ENCODE measurements at regions not wholly inside any gene's neighbourhood (a gene's known extent, or its start where the extent isn't known, plus 50 kb on each side); places are given as distances from the start of the nearest gene placed in this dataset.
"Not testable (repeated sequence)": the region's sequence is repeated elsewhere in the genome, so short reads cannot be mapped to it uniquely, and the experiment has no call there.

GRCh38 chr14:27327095-27327494 lies 729.3 kb upstream of the NOVA1 start:
- ATAC-seq: no peak
- peaks cover 0 to 48% (median 8%) of the 10 kb centered on the region in 11 donors for H3K9me3 ChIP-seq
- H3K27ac ChIP-seq: no peak overlapping the region
- no peaks in the 10 kb centered on the region for H3K27me3 ChIP-seq
- WGBS, 2 donors: 51 to 64% methylated on average over 3 of the region's 3 CpGs
- TF ChIP-seq, protein P1, sequence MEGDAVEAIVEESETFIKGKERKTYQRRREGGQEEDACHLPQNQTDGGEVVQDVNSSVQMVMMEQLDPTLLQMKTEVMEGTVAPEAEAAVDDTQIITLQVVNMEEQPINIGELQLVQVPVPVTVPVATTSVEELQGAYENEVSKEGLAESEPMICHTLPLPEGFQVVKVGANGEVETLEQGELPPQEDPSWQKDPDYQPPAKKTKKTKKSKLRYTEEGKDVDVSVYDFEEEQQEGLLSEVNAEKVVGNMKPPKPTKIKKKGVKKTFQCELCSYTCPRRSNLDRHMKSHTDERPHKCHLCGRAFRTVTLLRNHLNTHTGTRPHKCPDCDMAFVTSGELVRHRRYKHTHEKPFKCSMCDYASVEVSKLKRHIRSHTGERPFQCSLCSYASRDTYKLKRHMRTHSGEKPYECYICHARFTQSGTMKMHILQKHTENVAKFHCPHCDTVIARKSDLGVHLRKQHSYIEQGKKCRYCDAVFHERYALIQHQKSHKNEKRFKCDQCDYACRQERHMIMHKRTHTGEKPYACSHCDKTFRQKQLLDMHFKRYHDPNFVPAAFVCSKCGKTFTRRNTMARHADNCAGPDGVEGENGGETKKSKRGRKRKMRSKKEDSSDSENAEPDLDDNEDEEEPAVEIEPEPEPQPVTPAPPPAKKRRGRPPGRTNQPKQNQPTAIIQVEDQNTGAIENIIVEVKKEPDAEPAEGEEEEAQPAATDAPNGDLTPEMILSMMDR (IDR thresholded peaks at IDR 0.05): no peak
- no peak for DNase-seq
- no peaks in the 10 kb centered on the region for H3K36me3 ChIP-seq
- intact Hi-C loops (cut with DNase I): no loop called here
- no peak overlapping the region for H3K4me3 ChIP-seq
- H3K4me1 ChIP-seq: no peaks in the 10 kb centered on the region

DNA sequence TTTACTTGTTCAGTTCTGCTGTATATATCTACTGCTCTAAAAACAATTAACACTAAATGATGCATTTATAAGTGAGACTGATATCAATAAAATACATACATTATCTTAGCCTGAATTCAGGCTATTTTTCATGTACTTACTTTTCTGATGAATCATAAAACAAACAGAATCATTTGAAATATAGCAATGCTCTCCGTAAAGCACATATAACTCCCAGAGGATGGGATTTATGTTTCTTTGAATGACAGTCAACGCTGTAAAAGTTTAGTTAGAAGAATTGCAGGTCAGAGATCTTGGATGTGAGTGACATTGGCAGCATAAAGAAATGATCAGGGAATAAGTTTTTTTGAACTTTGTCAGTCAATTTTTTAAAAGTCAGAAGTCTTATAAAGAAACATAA lies 740.2 kb upstream of the NOVA1 start:
- Histone ChIP-seq H3K4me1 (no peaks in the 10 kb centered on the region), H3K27me3 (no peaks in the 10 kb centered on the region), H3K4me3 (no peak overlapping the region), H3K27ac (no peak overlapping the region), H3K36me3 (no peaks in the 10 kb centered on the region), H3K9me3 (peaks cover 0 to 9% (median 0%) of the 10 kb centered on the region in 11 donors)
- no peak for ATAC-seq
- intact Hi-C loops (cut with DNase I): no loop called here
- DNase-seq: no peak
- WGBS, 2 donors: 65 to 73% methylated on average over 2 of the region's 2 CpGs
- TF ChIP-seq, protein P1 (IDR thresholded peaks at IDR 0.05): no peak

DNA sequence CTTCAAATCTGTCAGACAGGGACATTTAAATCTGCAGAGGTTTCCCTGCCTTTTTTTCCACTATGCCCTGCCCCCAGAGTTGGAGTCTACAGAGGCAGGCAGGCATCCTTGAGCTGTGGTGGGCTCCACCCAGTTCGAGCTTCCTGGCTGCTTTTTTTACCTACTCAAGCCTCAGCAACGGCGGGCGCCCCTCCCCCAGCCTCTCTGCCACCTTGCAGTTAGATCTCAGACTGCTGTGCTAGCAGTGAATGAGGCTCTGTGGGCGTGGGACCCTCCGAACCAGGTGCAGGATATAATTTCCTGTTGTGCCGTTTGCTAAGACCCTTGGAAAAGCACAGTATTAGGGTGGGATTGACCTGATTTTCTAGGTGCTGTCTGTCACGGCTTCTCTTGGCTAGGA lies 765.2 kb upstream of the NOVA1 start:
- H3K36me3 ChIP-seq; H3K4me3 ChIP-seq; H3K4me1 ChIP-seq; ATAC-seq; DNase-seq; H3K27me3 ChIP-seq; H3K27ac ChIP-seq; intact Hi-C loops (cut with DNase I); H3K9me3 ChIP-seq: not testable (repeated sequence)
- 73 to 75% methylated on average over 8 of the region's 8 CpGs for WGBS, 2 donors

- TF ChIP-seq, protein P1 (IDR thresholded peaks at IDR 0.05): no peak
- 87 to 92% methylated on average over 5 of the region's 5 CpGs for WGBS, 2 donors
- ATAC-seq: no peak
- no peak for DNase-seq
- no peak overlapping the region for H3K27ac ChIP-seq
- H3K4me1 ChIP-seq: no peaks in the 10 kb centered on the region
- intact Hi-C loops (cut with DNase I): no loop called here
- H3K4me3 ChIP-seq: no peak overlapping the region
- H3K27me3 ChIP-seq: no peaks in the 10 kb centered on the region
- no peaks in the 10 kb centered on the region for H3K36me3 ChIP-seq
- peaks cover 0 to 14% (median 0%) of the 10 kb centered on the region in 11 donors for H3K9me3 ChIP-seq
These were observed 768.8 kb upstream of the NOVA1 start for GRCh38 chr14:27366596-27366995.

- Histone ChIP-seq H3K27me3 (no peaks in the 10 kb centered on the region), H3K36me3 (no peaks in the 10 kb centered on the region), H3K27ac (no peak overlapping the region), H3K4me1 (no peaks in the 10 kb centered on the region), H3K9me3 (peaks cover 0 to 12% (median 0%) of the 10 kb centered on the region in 11 donors), H3K4me3 (no peak overlapping the region)
- TF ChIP-seq, protein P1 (IDR thresholded peaks at IDR 0.05): no peak
- ATAC-seq: no peak
- WGBS, 2 donors: 88 to 98% methylated on average over 1 of the region's 1 CpG
- DNase-seq: no peak
- intact Hi-C loops (cut with DNase I): no loop called here
These were observed 769.5 kb upstream of the NOVA1 start for GRCh38 chr14:27367345-27367744.

All from heart right ventricle (tissue), 16 donors.